Brain microvascular endothelial cell (primary cell): ENCODE measurements at regions not wholly inside any gene's neighbourhood (a gene's known extent, or its start where the extent isn't known, plus 50 kb on each side); places are given as distances from the start of the nearest gene placed in this dataset.

Source experiments
- DNase-seq: peaks from one replicate; pipeline ENCODE4 v3.0.0-alpha.2; 2020
- H3K27ac ChIP-seq: fragments of 250-450 bp; sonication (Bioruptor Pico); 2 replicates; pipeline ENCODE4 v1.5.1; 2020; ENCODE audit warnings: mild to moderate bottlenecking, moderate library complexity
- H3K27me3 ChIP-seq: fragments of 250-450 bp; sonication (Bioruptor Pico); replicated peaks from 2 replicates; pipeline ENCODE4 v1.5.1; 2020; ENCODE audit warnings: mild to moderate bottlenecking
- H3K36me3 ChIP-seq: fragments of 250-450 bp; sonication (Bioruptor Pico); replicated peaks from 2 replicates; pipeline ENCODE4 v1.5.1; 2020; ENCODE audit warnings: mild to moderate bottlenecking
- H3K4me3 ChIP-seq: 2 replicates; pipeline ENCODE4 v1.5.1; 2011; ENCODE audit warnings: low read depth, mild to moderate bottlenecking, control low read depth, low read length, moderate library complexity
- CTCF ChIP-seq: IDR thresholded peaks from 2 replicates; pipeline ENCODE4 v1.5.1; 2011; ENCODE audit warnings: low read depth, mild to moderate bottlenecking, moderate library complexity, low read length, control low read depth, inconsistent platforms; ENCODE audit errors: missing control alignments
- in situ Hi-C: cut with HindIII; loops from 2 replicates; pipeline ENCODE4 v1.10.0; 2017; ENCODE audit warnings: low sequenced_read_pairs, low pct_ligation_motif_present

- no peak for DNase-seq
- no peak overlapping the region for H3K4me3 ChIP-seq
- H3K27me3 ChIP-seq, result no peaks in the 10 kb centered on the region
- in situ Hi-C loops, result no loop called here
- TF ChIP-seq CTCF, result no peak
- no peaks in the 10 kb centered on the region for H3K36me3 ChIP-seq
- H3K27ac ChIP-seq, result no peak overlapping the region
These were observed 60.1 kb upstream of the ASB17 start for GRCh38 chr1:75992312-75992711.

GRCh38 chr1:75993661-75994060 is 61.5 kb upstream of the ASB17 start:
- H3K4me3 ChIP-seq, result no peak overlapping the region
- H3K36me3 ChIP-seq, result no peaks in the 10 kb centered on the region
- H3K27me3 ChIP-seq, result no peaks in the 10 kb centered on the region
- no peak for DNase-seq
- H3K27ac ChIP-seq, result no peak overlapping the region
- in situ Hi-C loops, result no loop called here
- TF ChIP-seq CTCF, result no peak

- no peaks in the 10 kb centered on the region for H3K36me3 ChIP-seq
- no peak for TF ChIP-seq CTCF
- in situ Hi-C loops, result no loop called here
- DNase-seq, result no peak
- H3K27me3 ChIP-seq, result no peaks in the 10 kb centered on the region
- H3K27ac ChIP-seq, result no peak overlapping the region
- H3K4me3 ChIP-seq, result no peak overlapping the region
These were observed 64.0 kb upstream of the ASB17 start for GRCh38 chr1:75996196-75996595.

- no peaks in the 10 kb centered on the region for H3K36me3 ChIP-seq
- H3K27me3 ChIP-seq, result no peaks in the 10 kb centered on the region
- no peak overlapping the region for H3K4me3 ChIP-seq
- no peak overlapping the region for H3K27ac ChIP-seq
- no peak for DNase-seq
- no peak for TF ChIP-seq CTCF
- in situ Hi-C loops, result no loop called here
These were observed 66.8 kb upstream of the ASB17 start for GRCh38 chr1:75999034-75999433.

GRCh38 chr1:76003946-76004345 is 70.6 kb upstream of the ST6GALNAC3 start:
- H3K27ac ChIP-seq, result no peak overlapping the region
- DNase-seq, result no peak
- H3K27me3 ChIP-seq, result no peaks in the 10 kb centered on the region
- H3K4me3 ChIP-seq, result no peak overlapping the region
- no peak for TF ChIP-seq CTCF
- no peaks in the 10 kb centered on the region for H3K36me3 ChIP-seq
- in situ Hi-C loops, result no loop called here

- H3K27me3 ChIP-seq, result no peaks in the 10 kb centered on the region
- no peak overlapping the region for H3K27ac ChIP-seq
- H3K4me3 ChIP-seq, result no peak overlapping the region
- no peak for DNase-seq
- TF ChIP-seq CTCF, result no peak
- H3K36me3 ChIP-seq, result no peaks in the 10 kb centered on the region
- in situ Hi-C loops, result no loop called here
These were observed 68.8 kb upstream of the ST6GALNAC3 start for GRCh38 chr1:76005765-76006164.
